Gastrocnemius medialis (tissue), 4 donors: ENCODE measurements at regions not wholly inside any gene's neighbourhood (a gene's known extent, or its start where the extent isn't known, plus 50 kb on each side); places are given as distances from the start of the nearest gene placed in this dataset.

Experiments used
- ATAC-seq, 2 donors: fragments of 150-250 bp; one replicate each; pipeline ENCODE4 v1.9.1; 2016
- DNase-seq, 2 donors: peaks; one replicate each; pipeline ENCODE4 v3.0.0-alpha.2; 2019
- H3K27ac ChIP-seq, 4 donors: fragments of 200-600 bp; sonication (generic); 1 replicate in 1 of 4; 2 replicates in 3 of 4; pipeline ENCODE4 v1.5.1; 2016 to 2018; ENCODE audit warnings: mild to moderate bottlenecking in 2 of 4, moderate library complexity in 1 of 4
- H3K27me3 ChIP-seq, 3 donors: fragments of 200-600 bp; sonication (generic) in 2 of 3; 1 replicate in 1 of 3; 2 replicates in 2 of 3; pipeline versions ENCODE4 v1.5.1 to v1.6.0; 2016 to 2019; ENCODE audit warnings: mild to moderate bottlenecking in 1 of 3, moderate library complexity in 1 of 3
- H3K36me3 ChIP-seq, 2 donors: fragments of 200-600 bp; sonication (generic) in 1 of 2; one replicate each; pipeline ENCODE4 v1.5.1; 2017 to 2018
- H3K4me1 ChIP-seq, 2 donors: fragments of 200-600 bp; sonication (generic) in 1 of 2; one replicate each; pipeline ENCODE4 v1.5.1; 2016 to 2017; ENCODE audit warnings: mild to moderate bottlenecking in 2 of 2
- H3K4me3 ChIP-seq, 4 donors: fragments of 200-600 bp; sonication (generic) in 3 of 4; 1 replicate in 1 of 4; 2 replicates in 3 of 4; pipeline ENCODE4 v1.5.1; 2016 to 2019; ENCODE audit warnings: mild to moderate bottlenecking in 2 of 4
- H3K9me3 ChIP-seq, 3 donors: fragments of 200-600 bp; sonication (generic) in 2 of 3; 1 replicate in 1 of 3; 2 replicates in 2 of 3; pipeline ENCODE4 v1.5.1; 2016 to 2019
- POLR2A ChIP-seq, 2 donors: fragments of 450-650 bp; IDR thresholded peaks; one replicate each; pipeline ENCODE4 v1.6.1; 2017; ENCODE audit warnings: antibody characterized with exemption in 2 of 2, mild to moderate bottlenecking in 2 of 2, moderate library complexity in 2 of 2
- in situ Hi-C, 4 donors: fragments of 200-750 bp; cut with MboI; loops; one replicate each; pipeline versions ENCODE4 v1.15.0 to v1.8.0; 2017; ENCODE audit warnings: low sequenced_read_pairs in 4 of 4
- intact Hi-C: fragments of 100-400 bp; cut with DNase I; formaldehyde crosslinking; loops from one replicate; pipeline ENCODE4 v1.15.1; 2023; ENCODE audit warnings: low total_unique reads
- TF ChIP-seq, protein P1 (sequence below), 5 experiments: fragments of 450-650 bp in 3 of 5; fragments of 200-600 bp in 2 of 5; sonication (generic) in 2 of 5; IDR thresholded peaks in 4 of 5; conservative IDR thresholded peaks in 1 of 5; 1 replicate in 4 of 5; 2 replicates in 1 of 5; pipeline ENCODE4 v1.5.1; 2016 to 2019; ENCODE audit warnings: antibody characterized with exemption in 5 of 5, mild to moderate bottlenecking in 3 of 5, moderate library complexity in 3 of 5

DNA sequence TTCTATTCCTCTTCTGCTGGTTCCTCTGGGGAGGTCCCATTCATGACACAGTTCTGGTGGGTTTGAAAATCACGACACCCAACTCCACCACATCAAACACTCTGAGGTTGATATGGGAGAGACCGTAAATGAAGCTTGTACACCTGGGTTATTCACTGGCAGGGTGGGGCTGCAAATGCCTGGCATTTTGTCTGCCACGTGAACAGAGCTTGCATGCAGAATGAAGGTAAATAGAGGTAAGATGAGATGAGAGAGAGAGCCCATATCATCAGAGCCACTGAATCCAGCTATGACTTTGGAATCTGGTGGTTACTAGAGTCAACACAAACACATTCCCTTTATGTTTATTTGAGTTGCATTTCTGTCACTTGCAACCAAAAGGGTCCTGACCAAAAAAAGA lies 97.4 kb downstream of the BANF2 start:
- H3K27ac ChIP-seq, result no peak overlapping the region

DNA sequence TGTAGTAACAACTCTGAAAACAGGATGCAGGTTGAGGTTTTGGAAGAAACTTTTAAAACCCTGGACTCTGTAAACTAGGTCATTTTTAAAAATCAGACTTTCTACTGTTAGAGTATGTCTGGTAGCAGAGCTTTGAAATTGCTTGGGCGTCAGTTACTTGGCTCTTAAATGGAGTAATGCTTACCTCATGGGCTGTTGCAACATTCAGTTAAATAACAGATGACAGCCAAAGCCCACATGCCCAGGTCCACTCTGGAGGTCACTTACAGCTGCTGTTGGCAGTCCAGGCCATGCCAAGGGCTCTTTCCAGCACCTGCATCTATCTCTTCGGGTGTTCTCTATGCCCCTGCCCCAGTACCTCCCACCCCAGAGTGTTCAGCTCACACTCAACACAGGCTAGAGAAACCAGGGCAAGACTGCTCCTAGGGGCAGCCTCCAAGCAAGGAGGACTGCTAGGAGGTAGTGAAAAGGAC lies 96.4 kb downstream of the BANF2 start:
- Histone ChIP-seq H3K4me1 (peaks cover 10 to 11% of the 10 kb centered on the region in 2 donors), H3K27me3 (no peaks in the 10 kb centered on the region), H3K27ac (peak overlapping the region; percentile 19 to 60 (median 42)), H3K4me3 (no peak overlapping the region), H3K9me3 (no peaks in the 10 kb centered on the region), H3K36me3 (no peaks in the 10 kb centered on the region)
- in situ Hi-C loops (loop anchor here in 1 of 4 donors (25.0 kb wide), 1 partner anchor 109 kb away; the partner anchor contains the start of genes BANF2 and RRBP1), intact Hi-C loops (loop anchor here (5.0 kb wide), 1 partner anchor 114 kb away; the partner anchor contains the start of gene RRBP1)
- ATAC-seq (peak; percentile 86 to 97), DNase-seq (peak; percentile 19 to 59)
- no peak for TF ChIP-seq POLR2A (IDR thresholded peaks at IDR 0.05)
- TF ChIP-seq, protein P1, sequence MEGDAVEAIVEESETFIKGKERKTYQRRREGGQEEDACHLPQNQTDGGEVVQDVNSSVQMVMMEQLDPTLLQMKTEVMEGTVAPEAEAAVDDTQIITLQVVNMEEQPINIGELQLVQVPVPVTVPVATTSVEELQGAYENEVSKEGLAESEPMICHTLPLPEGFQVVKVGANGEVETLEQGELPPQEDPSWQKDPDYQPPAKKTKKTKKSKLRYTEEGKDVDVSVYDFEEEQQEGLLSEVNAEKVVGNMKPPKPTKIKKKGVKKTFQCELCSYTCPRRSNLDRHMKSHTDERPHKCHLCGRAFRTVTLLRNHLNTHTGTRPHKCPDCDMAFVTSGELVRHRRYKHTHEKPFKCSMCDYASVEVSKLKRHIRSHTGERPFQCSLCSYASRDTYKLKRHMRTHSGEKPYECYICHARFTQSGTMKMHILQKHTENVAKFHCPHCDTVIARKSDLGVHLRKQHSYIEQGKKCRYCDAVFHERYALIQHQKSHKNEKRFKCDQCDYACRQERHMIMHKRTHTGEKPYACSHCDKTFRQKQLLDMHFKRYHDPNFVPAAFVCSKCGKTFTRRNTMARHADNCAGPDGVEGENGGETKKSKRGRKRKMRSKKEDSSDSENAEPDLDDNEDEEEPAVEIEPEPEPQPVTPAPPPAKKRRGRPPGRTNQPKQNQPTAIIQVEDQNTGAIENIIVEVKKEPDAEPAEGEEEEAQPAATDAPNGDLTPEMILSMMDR (IDR thresholded peaks at IDR 0.05 in 4 of 5, conservative IDR thresholded peaks at IDR 0.05 in 1 of 5), result no peak

More for the DNA sequence above, 97.4 kb downstream of the BANF2 start:
- intact Hi-C loops (loop anchor here (5.0 kb wide), 1 partner anchor 115 kb away; the partner anchor contains the start of gene RRBP1), in situ Hi-C loops (loop anchor here in 1 of 4 donors (25.0 kb wide), 1 partner anchor 110 kb away; the partner anchor contains the start of genes BANF2 and RRBP1)
- Histone ChIP-seq H3K36me3 (no peaks in the 10 kb centered on the region), H3K27me3 (no peaks in the 10 kb centered on the region), H3K4me1 (peaks cover 10 to 11% of the 10 kb centered on the region in 2 donors), H3K9me3 (no peaks in the 10 kb centered on the region), H3K4me3 (no peak overlapping the region)
- no peak for TF ChIP-seq POLR2A (IDR thresholded peaks at IDR 0.05)
- TF ChIP-seq, protein P1 (IDR thresholded peaks at IDR 0.05 in 4 of 5, conservative IDR thresholded peaks at IDR 0.05 in 1 of 5), result no peak
- ATAC-seq (no peak), DNase-seq (no peak)

DNA sequence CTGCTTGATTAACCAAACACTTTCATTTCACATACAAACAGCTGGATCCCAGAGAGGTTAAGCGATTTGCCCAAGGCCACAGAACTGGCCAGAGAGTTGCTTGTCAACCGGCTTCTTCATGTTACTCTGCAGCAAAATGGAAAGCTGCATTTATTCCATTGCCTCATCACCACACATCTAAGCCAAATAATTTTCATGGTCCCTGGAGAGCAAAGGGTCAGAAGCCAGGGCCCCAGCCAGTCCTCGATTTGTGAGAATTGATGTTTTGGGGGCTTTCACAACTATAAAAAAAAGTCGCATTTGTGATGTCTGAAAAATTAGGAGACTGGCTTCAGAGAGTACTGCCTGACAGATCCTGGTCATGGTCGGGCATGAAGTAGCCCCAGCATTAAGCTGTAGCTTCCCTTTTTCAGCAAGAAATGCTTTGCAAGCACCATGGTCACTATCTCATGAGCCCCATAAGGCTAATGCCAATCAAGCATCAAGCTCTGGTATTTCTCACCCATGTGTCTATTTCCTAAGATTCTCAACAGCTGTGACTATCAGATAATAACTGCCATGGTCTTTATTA lies 95.8 kb downstream of the BANF2 start:
- Histone ChIP-seq H3K27ac (peak overlapping the region; percentile 19 to 60 (median 42)), H3K9me3 (no peaks in the 10 kb centered on the region), H3K27me3 (no peaks in the 10 kb centered on the region), H3K4me3 (no peak overlapping the region), H3K36me3 (no peaks in the 10 kb centered on the region), H3K4me1 (peaks cover 10 to 11% of the 10 kb centered on the region in 2 donors)
- in situ Hi-C loops (loop anchor here in 1 of 4 donors (25.0 kb wide), 1 partner anchor 108 kb away; the partner anchor contains the start of genes BANF2 and RRBP1), intact Hi-C loops (loop anchor here (5.0 kb wide), 1 partner anchor 113 kb away; the partner anchor contains the start of gene RRBP1)
- no peak for DNase-seq
- ATAC-seq, result peak; percentile 32 to 51
- no peak for TF ChIP-seq POLR2A (IDR thresholded peaks at IDR 0.05)
- TF ChIP-seq, protein P1 (IDR thresholded peaks at IDR 0.05 in 4 of 5, conservative IDR thresholded peaks at IDR 0.05 in 1 of 5), result no peak

- H3K9me3 ChIP-seq, result no peaks in the 10 kb centered on the region
- H3K4me3 ChIP-seq, result no peak overlapping the region
- H3K27me3 ChIP-seq, result no peaks in the 10 kb centered on the region
- no peak for ATAC-seq
- no peak for DNase-seq
- in situ Hi-C loops (loop anchor here in 1 of 4 donors (25.0 kb wide), 1 partner anchor 108 kb away; the partner anchor contains the start of genes BANF2 and RRBP1), intact Hi-C loops (loop anchor here (5.0 kb wide), 1 partner anchor 113 kb away; the partner anchor contains the start of gene RRBP1)
- peak overlapping the region in 2 of 4 donors; percentile 45 to 60 for H3K27ac ChIP-seq
- peaks cover 10 to 11% of the 10 kb centered on the region in 2 donors for H3K4me1 ChIP-seq
- TF ChIP-seq POLR2A (IDR thresholded peaks at IDR 0.05), result no peak
- TF ChIP-seq, protein P1 (IDR thresholded peaks at IDR 0.05 in 4 of 5, conservative IDR thresholded peaks at IDR 0.05 in 1 of 5), result no peak
- no peaks in the 10 kb centered on the region for H3K36me3 ChIP-seq
Measured at GRCh38 chr20:17795003-17795402, 95.2 kb downstream of the BANF2 start.
